HG03095 (cell line): ENCODE measurements at regions not wholly inside any gene's neighbourhood (a gene's known extent, or its start where the extent isn't known, plus 50 kb on each side); places are given as distances from the start of the nearest gene placed in this dataset.
"Not testable (repeated sequence)": the region's sequence is repeated elsewhere in the genome, so short reads cannot be mapped to it uniquely, and the experiment has no call there.

Experiments used
- ATAC-seq: cut with Tn5 transposase; IDR thresholded peaks from one replicate; pipeline ENCODE4 v1.9.1; 2021; ENCODE audit warnings: moderate library complexity; ENCODE audit not compliant: unreplicated experiment

DNA sequence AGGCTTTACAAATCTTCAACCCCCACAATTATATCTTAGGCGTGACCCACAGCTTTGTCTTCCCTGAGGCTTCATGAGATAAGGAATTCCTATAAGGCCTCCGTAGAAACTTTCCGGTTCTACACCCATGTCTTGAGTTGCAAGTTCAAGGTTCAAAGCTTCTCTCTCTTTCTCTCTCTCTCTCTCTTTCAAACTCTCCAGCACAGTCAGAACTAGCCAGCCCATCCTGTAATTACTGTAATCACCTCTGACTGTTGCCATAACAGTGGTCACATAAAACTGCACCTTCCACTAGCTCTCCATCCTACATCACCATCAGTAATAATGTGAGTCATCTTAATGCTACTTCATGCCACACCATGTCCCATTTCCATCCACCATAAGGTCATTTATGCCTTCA is 90.0 kb upstream of the NFASC start:
- ATAC-seq = no peak

DNA sequence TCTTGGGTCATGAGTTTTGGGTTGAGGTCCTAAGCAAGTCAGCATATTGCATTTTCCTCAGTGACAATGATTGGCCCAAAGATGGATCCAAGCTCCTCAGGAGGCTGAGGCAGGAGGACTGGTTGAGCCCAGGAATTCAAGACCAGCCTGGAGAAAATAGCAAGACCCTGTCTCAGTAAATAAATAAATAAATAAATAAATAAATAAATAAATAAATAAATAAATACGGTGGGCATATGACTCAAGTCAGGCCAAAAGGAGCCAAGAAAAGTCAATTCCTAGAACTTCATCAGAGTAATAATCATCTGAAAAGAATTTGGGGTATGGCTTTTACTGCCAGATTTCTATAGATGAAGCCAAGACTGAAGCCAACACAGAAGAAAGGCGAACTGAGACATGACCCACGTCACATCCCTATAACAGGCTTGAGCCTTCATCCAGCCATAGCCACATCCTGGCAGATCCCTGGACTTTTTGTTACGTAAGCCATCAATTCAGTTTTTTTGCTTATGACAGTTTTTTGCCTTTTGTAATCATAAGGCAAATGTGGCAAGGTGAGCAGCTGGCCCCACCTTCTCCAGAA is 88.5 kb upstream of the NFASC start:
- ATAC-seq = no peak

- not testable (repeated sequence) for ATAC-seq
Measured at GRCh38 chr1:204785023-204785422, 85.6 kb upstream of the NFASC start.

DNA sequence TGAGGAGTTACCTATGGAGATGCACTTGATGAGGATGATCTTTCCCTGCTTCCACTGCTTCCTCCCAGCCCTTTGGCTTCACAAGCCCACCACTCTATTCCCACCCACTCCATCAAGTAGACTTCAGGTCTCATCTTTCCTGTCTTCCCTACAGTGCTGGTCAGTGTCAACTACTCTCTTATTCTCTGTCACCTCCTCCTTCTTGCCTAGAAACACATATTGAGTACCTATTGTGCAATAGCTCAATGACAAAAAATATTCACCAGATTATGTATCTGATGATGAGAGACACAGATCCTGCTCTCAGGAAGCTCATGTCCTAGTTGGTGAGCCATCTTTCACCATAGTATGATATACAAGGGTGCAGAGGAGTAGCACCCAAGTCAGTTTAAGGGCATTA is 82.2 kb upstream of the NFASC start:
- no peak for ATAC-seq

GRCh38 chr1:204791453-204792353 is 79.0 kb upstream of the NFASC start:
- ATAC-seq = no peak

- ATAC-seq = no peak
Measured at GRCh38 chr1:204792354-204792692, 78.3 kb upstream of the NFASC start.

DNA sequence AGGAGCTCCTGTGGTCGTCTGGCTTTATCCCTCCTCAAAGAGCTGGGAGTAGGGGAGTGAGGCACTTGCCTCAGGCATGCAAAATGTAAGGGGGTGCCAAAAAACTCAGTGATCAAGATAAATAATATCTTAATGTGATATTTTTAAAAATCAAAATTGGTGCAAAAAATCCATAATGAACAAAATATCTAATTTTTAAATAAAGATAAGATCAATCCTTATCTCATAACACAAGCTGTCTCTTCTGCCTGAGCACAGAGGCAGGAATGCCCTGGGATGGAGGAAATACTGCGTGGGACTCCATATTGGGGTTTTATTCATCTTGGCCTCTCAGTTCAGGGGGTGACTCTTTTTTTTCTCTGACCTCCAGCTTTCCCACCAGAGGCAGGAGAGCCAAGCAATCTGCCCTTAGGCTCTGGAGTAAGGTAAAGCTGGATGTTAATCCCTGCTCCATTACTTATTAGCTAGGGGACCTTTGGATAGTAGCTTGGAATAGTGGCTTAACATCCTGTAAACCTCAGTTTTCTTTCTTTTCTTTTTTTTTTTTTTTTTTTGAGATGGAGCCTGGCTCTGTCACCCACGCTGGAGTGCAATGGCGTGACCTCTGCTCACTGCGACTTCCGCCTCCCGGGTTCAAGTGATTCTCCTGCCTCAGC is 77.3 kb upstream of the NFASC start:
- no peak for ATAC-seq

GRCh38 chr1:204796886-204797285 is 73.8 kb upstream of the NFASC start:
- ATAC-seq = not testable (repeated sequence)

GRCh38 chr1:204797401-204797800 is 73.3 kb upstream of the NFASC start:
- ATAC-seq = no peak

GRCh38 chr1:204799630-204800029 is 71.0 kb upstream of the NFASC start:
- no peak for ATAC-seq

DNA sequence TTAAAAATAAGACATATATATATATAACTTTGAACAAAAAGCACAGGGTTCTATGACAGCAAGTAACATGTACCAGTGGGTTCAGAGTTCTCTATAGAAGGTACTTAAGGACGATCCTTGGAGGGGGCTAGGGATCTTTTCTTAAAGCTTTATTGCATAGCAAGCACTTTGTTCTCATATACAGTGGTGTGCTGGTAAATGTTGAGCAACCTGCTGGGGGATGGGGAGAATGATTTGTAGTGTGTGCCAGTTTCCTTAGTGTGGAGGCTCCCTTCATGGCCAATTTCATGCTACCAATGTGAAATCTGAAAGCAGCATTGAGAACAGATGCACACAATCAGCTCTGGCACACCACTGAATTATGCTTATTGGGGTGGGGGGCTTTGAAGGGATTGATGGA is 69.5 kb upstream of the NFASC start:
- ATAC-seq = no peak

GRCh38 chr1:204802401-204803175 is 68.1 kb upstream of the NFASC start:
- ATAC-seq = no peak

- ATAC-seq = no peak
Measured at GRCh38 chr1:204803607-204804006, 67.1 kb upstream of the NFASC start.

DNA sequence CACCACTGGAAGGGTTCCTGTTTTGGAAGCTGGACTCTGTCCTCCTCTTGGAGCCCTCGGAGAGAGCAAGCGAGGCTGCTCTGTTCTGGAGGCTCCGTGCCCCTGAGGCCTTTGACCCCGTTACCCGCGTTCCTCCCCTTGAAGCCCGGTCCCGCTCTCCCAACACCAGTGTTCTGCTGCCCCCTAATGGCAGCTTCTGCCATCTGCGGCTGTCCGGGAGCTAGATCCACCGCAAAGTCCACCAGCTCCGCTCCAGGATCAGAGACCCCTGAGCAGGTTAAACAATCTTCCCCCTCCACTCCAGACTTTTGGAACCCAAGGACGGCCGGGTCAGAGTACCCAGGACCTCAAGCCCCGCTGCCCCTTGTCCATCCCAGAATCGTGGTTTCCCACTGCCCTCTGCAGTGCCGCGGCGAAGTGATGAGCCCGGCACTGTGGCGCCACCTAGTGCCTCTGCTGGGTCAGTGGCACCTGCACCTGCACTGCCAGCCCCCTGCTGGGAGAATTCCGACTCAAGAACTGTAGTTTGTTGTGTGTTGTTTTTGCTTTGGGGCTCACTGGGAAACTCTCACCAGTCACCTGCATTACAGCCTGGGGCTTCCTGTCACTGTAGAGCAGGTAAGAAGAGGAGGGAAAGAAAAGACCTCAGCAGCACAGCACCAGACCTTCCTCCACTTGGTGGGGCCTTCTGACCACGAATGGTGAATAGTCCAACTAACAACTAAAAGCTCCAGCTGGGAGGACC is 63.5 kb upstream of the NFASC start:
- ATAC-seq = peak; percentile 88

- ATAC-seq = no peak
Measured at GRCh38 chr1:204809488-204809887, 61.2 kb upstream of the NFASC start.

GRCh38 chr1:204812842-204813241 is 57.8 kb upstream of the NFASC start:
- no peak for ATAC-seq

- ATAC-seq = no peak
Measured at GRCh38 chr1:204813522-204813921, 57.1 kb upstream of the NFASC start.

DNA sequence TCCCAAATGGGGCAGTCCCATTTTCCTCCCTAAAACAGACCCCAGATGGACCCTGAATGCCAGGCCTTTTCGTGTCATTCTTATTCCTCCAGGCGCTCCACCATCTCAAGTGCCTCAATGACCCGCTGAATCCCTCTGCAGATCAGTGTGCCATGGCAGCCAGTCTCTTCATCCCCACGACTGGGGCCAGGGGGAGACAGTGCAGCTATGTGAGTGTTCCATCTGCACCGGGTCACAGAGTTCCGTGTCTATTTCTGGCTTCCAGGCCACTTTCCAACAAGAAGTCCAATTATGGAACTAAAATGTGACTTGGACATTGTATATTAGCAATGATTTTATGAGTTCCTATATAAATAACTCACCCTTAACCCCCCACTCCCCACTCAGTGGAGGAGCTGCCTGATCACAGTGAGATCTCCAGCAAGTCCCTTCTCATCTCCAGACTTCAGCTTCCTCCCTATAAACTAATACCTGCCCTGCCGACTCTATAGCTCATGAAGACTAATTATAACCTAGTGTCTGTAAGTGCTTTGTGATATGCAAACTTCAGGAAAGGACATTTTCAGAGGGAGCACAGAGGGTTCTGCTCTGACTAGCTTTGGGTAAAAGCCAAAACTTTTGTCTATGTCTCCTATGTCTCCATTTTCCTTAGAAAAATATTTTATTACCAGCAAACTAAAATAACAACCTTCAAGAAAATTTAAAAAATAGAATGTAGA is 56.3 kb upstream of the NFASC start:
- no peak for ATAC-seq

DNA sequence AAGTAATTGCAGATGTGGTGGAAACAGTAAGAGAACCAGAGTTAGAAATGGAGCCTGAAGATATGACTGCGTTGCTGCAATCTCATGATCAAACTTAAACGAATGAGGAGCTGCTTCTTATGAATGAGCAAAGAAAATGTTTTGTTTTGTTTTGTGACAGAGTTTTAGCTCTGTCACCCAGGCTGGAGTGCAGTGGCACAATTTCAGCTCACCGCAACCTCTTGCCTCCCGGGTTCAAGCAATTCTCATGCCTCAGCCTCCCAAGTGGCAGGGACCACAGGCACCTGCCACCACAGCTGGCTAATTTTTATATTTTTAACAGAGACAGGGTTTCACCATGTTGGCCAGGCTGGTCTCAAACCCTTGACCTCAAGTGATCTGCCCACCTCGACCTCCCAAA is 53.3 kb upstream of the NFASC start:
- no peak for ATAC-seq

DNA sequence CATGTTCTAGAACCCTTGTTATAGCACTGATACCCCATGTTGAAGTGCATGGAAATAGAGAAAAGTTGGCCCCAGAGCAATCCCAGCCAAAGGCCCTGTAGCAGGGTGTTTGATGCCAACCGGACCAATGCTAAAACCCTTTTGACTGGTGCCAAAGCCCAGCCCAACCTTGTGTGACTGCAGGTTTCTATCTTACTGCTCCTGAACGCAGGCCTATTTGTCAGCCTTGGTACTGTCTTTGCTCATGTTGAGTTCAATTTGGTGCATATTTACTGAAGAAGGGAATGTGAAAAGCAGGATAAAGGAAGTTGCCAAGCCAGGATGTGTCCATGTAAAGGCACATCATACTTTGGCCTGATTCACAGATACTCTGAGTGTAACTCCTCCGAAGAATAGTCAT is 51.7 kb upstream of the NFASC start:
- no peak for ATAC-seq
